Nephron progenitor cell (in vitro differentiated cells): ENCODE measurements at regions not wholly inside any gene's neighbourhood (a gene's known extent, or its start where the extent isn't known, plus 50 kb on each side); places are given as distances from the start of the nearest gene placed in this dataset.

ENCODE experiments used
- DNase-seq: peaks from one replicate; pipeline ENCODE4 v3.0.0; 2021
- H3K27ac Mint-ChIP-seq: 2 replicates; pipeline ENCODE4 v1.8.0; 2021; ENCODE audit warnings: mild to moderate bottlenecking, moderate library complexity, mixed read lengths
- H3K27me3 Mint-ChIP-seq: 2 replicates; pipeline ENCODE4 v1.8.0; 2021; ENCODE audit warnings: mild to moderate bottlenecking, low read depth, mixed read lengths; ENCODE audit not compliant: poor library complexity
- H3K36me3 Mint-ChIP-seq: 2 replicates; pipeline ENCODE4 v1.8.0; 2021; ENCODE audit warnings: low read depth, mixed read lengths
- H3K4me1 Mint-ChIP-seq: 2 replicates; pipeline ENCODE4 v1.8.0; 2021; ENCODE audit warnings: mixed read lengths
- H3K4me3 Mint-ChIP-seq: 2 replicates; pipeline ENCODE4 v1.8.0; 2021; ENCODE audit warnings: mild to moderate bottlenecking, moderate library complexity, mixed read lengths
- H3K9me3 Mint-ChIP-seq: 2 replicates; pipeline ENCODE4 v1.8.0; 2021; ENCODE audit warnings: mild to moderate bottlenecking, moderate library complexity, mixed read lengths
- CTCF ChIP-seq: fragments of 200-600 bp; sonication (generic); IDR thresholded peaks from 2 replicates; pipeline ENCODE4 v1.5.0; 2021; ENCODE audit warnings: antibody characterized with exemption

- no peaks in the 10 kb centered on the region for H3K36me3 Mint-ChIP-seq
- no peaks in the 10 kb centered on the region for H3K9me3 Mint-ChIP-seq
- no peak overlapping the region for H3K4me3 Mint-ChIP-seq
- peaks cover 35% of the 10 kb centered on the region for H3K4me1 Mint-ChIP-seq
- no peak overlapping the region for H3K27ac Mint-ChIP-seq
- TF ChIP-seq CTCF: no peak
- H3K27me3 Mint-ChIP-seq: peaks cover 6% of the 10 kb centered on the region
- no peak for DNase-seq
These were observed 92.0 kb upstream of the LINGO1 start for GRCh38 chr15:77724715-77725114.

GRCh38 chr15:77723756-77724155 is 91.0 kb upstream of the LINGO1 start:
- no peak for TF ChIP-seq CTCF
- H3K36me3 Mint-ChIP-seq: no peaks in the 10 kb centered on the region
- no peak for DNase-seq
- peaks cover 6% of the 10 kb centered on the region for H3K27me3 Mint-ChIP-seq
- peaks cover 30% of the 10 kb centered on the region for H3K4me1 Mint-ChIP-seq
- H3K9me3 Mint-ChIP-seq: no peaks in the 10 kb centered on the region
- no peak overlapping the region for H3K4me3 Mint-ChIP-seq
- no peak overlapping the region for H3K27ac Mint-ChIP-seq

- no peak overlapping the region for H3K4me3 Mint-ChIP-seq
- peak overlapping the region; percentile 8 for H3K27ac Mint-ChIP-seq
- DNase-seq: no peak
- H3K27me3 Mint-ChIP-seq: peaks cover 6% of the 10 kb centered on the region
- no peaks in the 10 kb centered on the region for H3K9me3 Mint-ChIP-seq
- no peak for TF ChIP-seq CTCF
- no peaks in the 10 kb centered on the region for H3K36me3 Mint-ChIP-seq
- H3K4me1 Mint-ChIP-seq: peaks cover 26% of the 10 kb centered on the region
These were observed 90.2 kb upstream of the LINGO1 start for GRCh38 chr15:77722759-77723460.

GRCh38 chr15:77721963-77722362 is 89.3 kb upstream of the LINGO1 start:
- H3K4me3 Mint-ChIP-seq: no peak overlapping the region
- DNase-seq: no peak
- H3K36me3 Mint-ChIP-seq: no peaks in the 10 kb centered on the region
- H3K9me3 Mint-ChIP-seq: no peaks in the 10 kb centered on the region
- H3K4me1 Mint-ChIP-seq: peaks cover 28% of the 10 kb centered on the region
- peaks cover 6% of the 10 kb centered on the region for H3K27me3 Mint-ChIP-seq
- TF ChIP-seq CTCF: no peak
- H3K27ac Mint-ChIP-seq: no peak overlapping the region

- TF ChIP-seq CTCF: no peak
- Mint-ChIP-seq H3K4me1 (peaks cover 38% of the 10 kb centered on the region), H3K4me3 (no peak overlapping the region), H3K27ac (peak overlapping the region; percentile 64), H3K9me3 (no peaks in the 10 kb centered on the region), H3K36me3 (no peaks in the 10 kb centered on the region), H3K27me3 (peaks cover 14% of the 10 kb centered on the region)
- peak; percentile 26 for DNase-seq
These were observed 87.9 kb upstream of the LINGO1 start for GRCh38 chr15:77720655-77721054.

GRCh38 chr15:77720173-77720572 is 87.5 kb upstream of the LINGO1 start:
- H3K27me3 Mint-ChIP-seq: peaks cover 14% of the 10 kb centered on the region
- TF ChIP-seq CTCF: no peak
- DNase-seq: no peak
- H3K4me1 Mint-ChIP-seq: peaks cover 39% of the 10 kb centered on the region
- H3K4me3 Mint-ChIP-seq: no peak overlapping the region
- H3K27ac Mint-ChIP-seq: no peak overlapping the region
- no peaks in the 10 kb centered on the region for H3K9me3 Mint-ChIP-seq
- no peaks in the 10 kb centered on the region for H3K36me3 Mint-ChIP-seq
